CD8-positive, alpha-beta memory T cell (primary cell): ENCODE measurements at regions not wholly inside any gene's neighbourhood (a gene's known extent, or its start where the extent isn't known, plus 50 kb on each side); places are given as distances from the start of the nearest gene placed in this dataset.

Source experiments
- CTCF ChIA-PET: fragments of 350-600 bp; sonication (Branson Sonifier 250); formaldehyde crosslinking; loops from one replicate; lab custom pipeline; 2021; ENCODE audit warnings: antibody characterized with exemption; lab: Charles Lee
- POLR2A ChIA-PET: fragments of 350-600 bp; sonication (Branson Sonifier 250); formaldehyde crosslinking; loops from one replicate; lab custom pipeline; 2021; ENCODE audit warnings: antibody characterized with exemption; lab: Charles Lee
- DNase-seq, 5 donors: peaks; one replicate each; pipeline versions ENCODE4 v3.0.0 to v3.0.0-alpha.2; 2020 to 2022; ENCODE audit warnings: mixed read lengths in 1 of 5
- H3K27ac ChIP-seq: one replicate; pipeline ENCODE4 v1.7.0; 2013; ENCODE audit warnings: low read depth, mild to moderate bottlenecking, low read length, moderate library complexity
- H3K27me3 ChIP-seq: 2 replicates; pipeline ENCODE4 v1.7.0; 2013; ENCODE audit warnings: low read length, mild to moderate bottlenecking; ENCODE audit not compliant: insufficient read depth, poor library complexity, severe bottlenecking
- H3K36me3 ChIP-seq: 2 replicates; pipeline ENCODE4 v1.7.0; 2013; ENCODE audit warnings: mild to moderate bottlenecking, low read length, moderate library complexity; ENCODE audit not compliant: insufficient read depth
- H3K4me1 ChIP-seq: 2 replicates; pipeline ENCODE4 v1.7.0; 2013; ENCODE audit warnings: mild to moderate bottlenecking, low read length, moderate library complexity; ENCODE audit not compliant: insufficient read depth
- H3K4me3 ChIP-seq: 2 replicates; pipeline ENCODE4 v1.7.0; 2013; ENCODE audit warnings: mild to moderate bottlenecking, low read length
- H3K9me3 ChIP-seq: 2 replicates; pipeline ENCODE4 v1.7.0; 2013; ENCODE audit warnings: mild to moderate bottlenecking, low read length
- H3K27ac Mint-ChIP-seq, 8 donors: one replicate each; pipeline ENCODE4 v1.8.0; 2020 to 2021; ENCODE audit warnings: mixed read lengths in 8 of 8, mild to moderate bottlenecking in 6 of 8, inconsistent platforms in 3 of 8, moderate library complexity in 3 of 8
- H3K27me3 Mint-ChIP-seq, 2 donors: one replicate each; pipeline ENCODE4 v1.8.0; 2020 to 2021; ENCODE audit warnings: mixed read lengths in 2 of 2, mild to moderate bottlenecking in 1 of 2, moderate library complexity in 1 of 2
- H3K36me3 Mint-ChIP-seq, 3 donors: one replicate each; pipeline ENCODE4 v1.8.0; 2020 to 2021; ENCODE audit warnings: mixed read lengths in 3 of 3, inconsistent platforms in 1 of 3, mild to moderate bottlenecking in 1 of 3
- H3K4me1 Mint-ChIP-seq, 3 donors: one replicate each; pipeline ENCODE4 v1.8.0; 2020 to 2021; ENCODE audit warnings: mixed read lengths in 3 of 3, inconsistent platforms in 1 of 3, mild to moderate bottlenecking in 1 of 3
- H3K4me3 Mint-ChIP-seq, 7 donors: one replicate each; pipeline ENCODE4 v1.8.0; 2020 to 2021; ENCODE audit warnings: mixed read lengths in 7 of 7, mild to moderate bottlenecking in 6 of 7, moderate library complexity in 4 of 7, inconsistent platforms in 2 of 7
- H3K9me3 Mint-ChIP-seq, 5 donors: one replicate each; pipeline ENCODE4 v1.8.0; 2020 to 2022; ENCODE audit warnings: mixed read lengths in 5 of 5, mild to moderate bottlenecking in 3 of 5, moderate library complexity in 2 of 5, inconsistent platforms in 1 of 5

- POLR2A ChIA-PET: no interaction called here
- Histone ChIP-seq H3K36me3 (no peaks in the 10 kb centered on the region), H3K27ac (no peak overlapping the region), H3K9me3 (no peaks in the 10 kb centered on the region), H3K27me3 (no peaks in the 10 kb centered on the region), H3K4me1 (no peaks in the 10 kb centered on the region), H3K4me3 (no peak overlapping the region)
- CTCF ChIA-PET: interaction anchor here (1.2 kb wide), 1 partner anchor 21 kb away, joined by 3 read pairs; no protein-coding TSS in a partner anchor
- Mint-ChIP-seq H3K27me3 (no peaks in the 10 kb centered on the region), H3K36me3 (no peaks in the 10 kb centered on the region), H3K9me3 (peaks cover 0 to 9% (median 6%) of the 10 kb centered on the region in 5 donors), H3K4me1 (no peaks in the 10 kb centered on the region), H3K27ac (no peak overlapping the region), H3K4me3 (no peak overlapping the region)
- DNase-seq: no peak
These were observed 598.5 kb downstream of the TLR4 start for GRCh38 chr9:118302721-118303120.

GRCh38 chr9:118303216-118303615, 599.0 kb downstream of the TLR4 start:
- peaks cover 0 to 9% (median 5%) of the 10 kb centered on the region in 5 donors for H3K9me3 Mint-ChIP-seq
- H3K36me3 ChIP-seq: no peaks in the 10 kb centered on the region
- H3K27me3 Mint-ChIP-seq: no peaks in the 10 kb centered on the region
- no peaks in the 10 kb centered on the region for H3K27me3 ChIP-seq
- ChIA-PET POLR2A (no interaction called here), CTCF (interaction anchor here (1.2 kb wide), 1 partner anchor 22 kb away, joined by 3 read pairs; no protein-coding TSS in a partner anchor)
- H3K36me3 Mint-ChIP-seq: no peaks in the 10 kb centered on the region
- no peak overlapping the region for H3K4me3 ChIP-seq
- H3K4me1 ChIP-seq: no peaks in the 10 kb centered on the region
- no peak for DNase-seq
- H3K4me1 Mint-ChIP-seq: no peaks in the 10 kb centered on the region
- no peaks in the 10 kb centered on the region for H3K9me3 ChIP-seq
- H3K27ac ChIP-seq: no peak overlapping the region
- H3K27ac Mint-ChIP-seq: no peak overlapping the region
- no peak overlapping the region for H3K4me3 Mint-ChIP-seq

- Mint-ChIP-seq H3K9me3 (peaks cover 0 to 11% (median 6%) of the 10 kb centered on the region in 5 donors), H3K27ac (no peak overlapping the region), H3K4me1 (no peaks in the 10 kb centered on the region), H3K36me3 (no peaks in the 10 kb centered on the region), H3K4me3 (no peak overlapping the region), H3K27me3 (no peaks in the 10 kb centered on the region)
- H3K4me3 ChIP-seq: no peak overlapping the region
- no peak overlapping the region for H3K27ac ChIP-seq
- DNase-seq: no peak
- ChIA-PET POLR2A (no interaction called here), CTCF (no interaction called here)
- no peaks in the 10 kb centered on the region for H3K36me3 ChIP-seq
- no peaks in the 10 kb centered on the region for H3K9me3 ChIP-seq
- no peaks in the 10 kb centered on the region for H3K27me3 ChIP-seq
- H3K4me1 ChIP-seq: no peaks in the 10 kb centered on the region
These were observed 601.1 kb downstream of the TLR4 start for GRCh38 chr9:118305331-118305730.

- peaks cover 0 to 17% (median 6%) of the 10 kb centered on the region in 5 donors for H3K9me3 Mint-ChIP-seq
- ChIA-PET CTCF (no interaction called here), POLR2A (no interaction called here)
- no peaks in the 10 kb centered on the region for H3K4me1 ChIP-seq
- no peaks in the 10 kb centered on the region for H3K4me1 Mint-ChIP-seq
- DNase-seq: no peak
- H3K27me3 ChIP-seq: no peaks in the 10 kb centered on the region
- H3K36me3 Mint-ChIP-seq: no peaks in the 10 kb centered on the region
- H3K27ac Mint-ChIP-seq: no peak overlapping the region
- H3K36me3 ChIP-seq: no peaks in the 10 kb centered on the region
- no peaks in the 10 kb centered on the region for H3K9me3 ChIP-seq
- H3K4me3 ChIP-seq: no peak overlapping the region
- H3K27me3 Mint-ChIP-seq: no peaks in the 10 kb centered on the region
- H3K27ac ChIP-seq: no peak overlapping the region
- no peak overlapping the region for H3K4me3 Mint-ChIP-seq
These were observed 602.6 kb downstream of the TLR4 start for GRCh38 chr9:118306801-118307200.

GRCh38 chr9:118313965-118314364, 609.8 kb downstream of the TLR4 start:
- ChIA-PET CTCF (no interaction called here), POLR2A (no interaction called here)
- H3K36me3 ChIP-seq: no peaks in the 10 kb centered on the region
- Mint-ChIP-seq H3K4me1 (no peaks in the 10 kb centered on the region), H3K4me3 (no peak overlapping the region), H3K9me3 (peaks cover 0 to 17% (median 5%) of the 10 kb centered on the region in 5 donors), H3K36me3 (no peaks in the 10 kb centered on the region), H3K27me3 (no peaks in the 10 kb centered on the region), H3K27ac (no peak overlapping the region)
- no peak for DNase-seq
- H3K4me3 ChIP-seq: no peak overlapping the region
- H3K9me3 ChIP-seq: no peaks in the 10 kb centered on the region
- H3K27me3 ChIP-seq: no peaks in the 10 kb centered on the region
- H3K27ac ChIP-seq: no peak overlapping the region
- no peaks in the 10 kb centered on the region for H3K4me1 ChIP-seq

- Mint-ChIP-seq H3K4me1 (no peaks in the 10 kb centered on the region), H3K9me3 (peaks cover 0 to 12% (median 6%) of the 10 kb centered on the region in 5 donors), H3K27me3 (no peaks in the 10 kb centered on the region), H3K36me3 (no peaks in the 10 kb centered on the region), H3K27ac (no peak overlapping the region), H3K4me3 (no peak overlapping the region)
- DNase-seq: no peak
- Histone ChIP-seq H3K27me3 (no peaks in the 10 kb centered on the region), H3K4me1 (no peaks in the 10 kb centered on the region), H3K4me3 (no peak overlapping the region), H3K36me3 (no peaks in the 10 kb centered on the region), H3K9me3 (no peaks in the 10 kb centered on the region), H3K27ac (no peak overlapping the region)
- POLR2A ChIA-PET: no interaction called here
- CTCF ChIA-PET: no interaction called here
These were observed 612.7 kb downstream of the TLR4 start for GRCh38 chr9:118316831-118317343.

- H3K27ac Mint-ChIP-seq: no peak overlapping the region
These were observed 614.7 kb downstream of the TLR4 start for GRCh38 chr9:118318770-118319431.

GRCh38 chr9:118321788-118322187, 617.6 kb downstream of the TLR4 start:
- no peak for DNase-seq
- H3K36me3 ChIP-seq: no peaks in the 10 kb centered on the region
- no peaks in the 10 kb centered on the region for H3K4me1 ChIP-seq
- no peaks in the 10 kb centered on the region for H3K4me1 Mint-ChIP-seq
- H3K27me3 ChIP-seq: no peaks in the 10 kb centered on the region
- H3K9me3 ChIP-seq: no peaks in the 10 kb centered on the region
- no peak overlapping the region for H3K27ac ChIP-seq
- no peak overlapping the region for H3K27ac Mint-ChIP-seq
- H3K9me3 Mint-ChIP-seq: peaks cover 0 to 13% (median 7%) of the 10 kb centered on the region in 5 donors
- H3K36me3 Mint-ChIP-seq: no peaks in the 10 kb centered on the region
- no peak overlapping the region for H3K4me3 ChIP-seq
- ChIA-PET POLR2A (no interaction called here), CTCF (no interaction called here)
- H3K27me3 Mint-ChIP-seq: no peaks in the 10 kb centered on the region
- H3K4me3 Mint-ChIP-seq: no peak overlapping the region

More at GRCh38 chr9:118318770-118319431, 614.7 kb downstream of the TLR4 start:
- ChIA-PET CTCF (no interaction called here), POLR2A (no interaction called here)
- Mint-ChIP-seq H3K4me1 (no peaks in the 10 kb centered on the region), H3K36me3 (no peaks in the 10 kb centered on the region), H3K9me3 (peaks cover 0 to 13% (median 7%) of the 10 kb centered on the region in 5 donors), H3K4me3 (no peak overlapping the region), H3K27me3 (no peaks in the 10 kb centered on the region)
- H3K9me3 ChIP-seq: no peaks in the 10 kb centered on the region
- no peaks in the 10 kb centered on the region for H3K36me3 ChIP-seq
- no peaks in the 10 kb centered on the region for H3K27me3 ChIP-seq
- H3K27ac ChIP-seq: no peak overlapping the region
- no peak overlapping the region for H3K4me3 ChIP-seq
- H3K4me1 ChIP-seq: no peaks in the 10 kb centered on the region
- DNase-seq: no peak
